GM21390 (cell line): ENCODE measurements at regions not wholly inside any gene's neighbourhood (a gene's known extent, or its start where the extent isn't known, plus 50 kb on each side); places are given as distances from the start of the nearest gene placed in this dataset.
"Not testable (repeated sequence)": the region's sequence is repeated elsewhere in the genome, so short reads cannot be mapped to it uniquely, and the experiment has no call there.

Source experiments
- ATAC-seq: cut with Tn5 transposase; IDR thresholded peaks from one replicate; pipeline ENCODE4 v1.9.1; 2021; ENCODE audit not compliant: unreplicated experiment

DNA sequence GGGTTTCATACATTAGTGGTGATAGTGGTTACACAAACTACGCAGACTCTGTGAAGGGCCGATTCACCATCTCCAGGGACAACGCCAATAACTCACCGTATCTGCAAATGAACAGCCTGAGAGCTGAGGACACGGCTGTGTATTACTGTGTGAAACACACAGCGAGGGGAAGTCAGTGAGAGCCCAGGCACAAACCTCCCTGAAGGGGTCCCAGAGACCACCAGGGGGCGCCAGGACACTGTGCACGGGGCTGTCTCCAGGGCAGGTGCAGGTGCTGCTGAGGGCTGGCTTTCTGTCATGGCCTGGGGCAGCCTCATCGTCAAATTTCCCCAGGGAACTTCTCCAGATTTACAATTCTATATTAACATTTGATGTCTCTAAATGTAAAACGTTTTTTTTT is 184.6 kb upstream of the TP53TG3C start:
- ATAC-seq, result peak; percentile 92

DNA sequence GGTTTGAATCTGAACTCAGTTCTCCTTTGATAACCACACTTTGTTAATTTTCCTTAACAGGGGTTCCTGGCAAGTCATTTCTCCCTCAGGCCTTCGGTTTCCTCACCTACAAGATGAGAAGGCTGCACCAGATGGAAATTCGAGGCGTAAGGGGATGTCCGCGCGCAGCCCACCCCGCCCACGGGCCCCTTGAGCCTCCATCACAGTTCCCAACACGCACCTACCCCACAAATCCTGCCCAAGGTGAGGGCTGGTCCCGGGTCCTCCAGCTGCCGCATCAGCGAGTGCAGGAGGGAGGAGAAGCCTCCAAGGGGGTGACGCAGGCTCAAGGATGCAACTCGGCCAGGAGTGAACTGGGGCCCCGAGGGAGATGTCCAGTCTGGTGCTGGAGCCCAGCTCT is 166.9 kb upstream of the TP53TG3C start:
- not testable (repeated sequence) for ATAC-seq

DNA sequence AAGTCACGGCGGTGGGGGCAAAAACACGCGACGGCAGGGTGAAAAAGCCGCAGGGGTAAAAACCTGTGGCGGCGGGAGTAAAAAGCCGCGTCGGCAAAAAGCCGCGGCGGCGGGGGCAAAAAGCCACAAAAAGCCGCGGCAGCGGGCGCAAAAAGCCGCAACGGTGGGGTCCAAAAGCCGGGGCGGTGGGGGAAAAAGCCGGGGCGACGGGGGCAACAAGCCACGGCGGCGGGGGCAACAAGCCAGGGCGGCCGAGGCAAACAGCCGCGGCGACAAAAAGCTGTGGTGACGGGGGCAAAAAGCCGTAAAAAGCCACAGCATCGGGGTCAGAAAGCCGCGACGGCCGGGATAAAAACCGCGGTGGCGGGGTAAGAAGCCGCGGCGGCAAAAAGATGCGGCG is 166.1 kb upstream of the TP53TG3C start:
- ATAC-seq, result not testable (repeated sequence)

DNA sequence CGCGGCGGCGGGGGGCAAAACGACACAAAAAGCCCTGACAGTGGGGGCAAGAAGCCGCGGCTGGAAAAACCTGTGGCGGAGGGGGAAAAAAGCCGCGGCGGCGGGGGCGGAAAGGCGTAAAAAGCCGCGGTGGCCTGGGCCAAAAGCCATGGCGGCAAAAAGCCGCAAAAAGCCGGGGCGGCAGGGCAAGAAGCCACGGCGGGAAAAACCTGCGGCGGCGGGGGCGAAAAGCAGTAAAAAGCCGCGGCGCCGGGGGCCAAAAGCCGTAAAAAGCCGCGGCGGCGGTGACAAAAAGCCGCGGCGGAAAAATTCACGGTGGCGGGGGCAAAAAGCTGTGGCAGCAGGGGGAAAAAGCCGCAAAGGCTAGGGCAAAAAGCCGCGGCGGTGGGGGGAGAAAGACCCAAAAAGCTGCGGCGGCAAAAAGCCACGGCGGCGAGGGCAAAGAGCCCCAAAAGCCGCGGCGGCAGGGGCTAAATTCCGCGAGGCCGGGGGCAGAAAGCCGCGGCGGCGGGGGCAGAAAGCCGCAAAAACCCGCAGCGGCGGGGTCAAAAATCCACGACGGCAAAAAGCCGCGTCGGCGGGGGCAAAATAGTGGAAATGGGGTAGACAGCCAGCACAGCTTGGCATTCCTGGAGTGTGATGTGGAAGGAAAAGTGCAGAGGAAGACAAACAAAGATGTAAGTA is 165.2 kb upstream of the TP53TG3C start:
- ATAC-seq, result not testable (repeated sequence)

DNA sequence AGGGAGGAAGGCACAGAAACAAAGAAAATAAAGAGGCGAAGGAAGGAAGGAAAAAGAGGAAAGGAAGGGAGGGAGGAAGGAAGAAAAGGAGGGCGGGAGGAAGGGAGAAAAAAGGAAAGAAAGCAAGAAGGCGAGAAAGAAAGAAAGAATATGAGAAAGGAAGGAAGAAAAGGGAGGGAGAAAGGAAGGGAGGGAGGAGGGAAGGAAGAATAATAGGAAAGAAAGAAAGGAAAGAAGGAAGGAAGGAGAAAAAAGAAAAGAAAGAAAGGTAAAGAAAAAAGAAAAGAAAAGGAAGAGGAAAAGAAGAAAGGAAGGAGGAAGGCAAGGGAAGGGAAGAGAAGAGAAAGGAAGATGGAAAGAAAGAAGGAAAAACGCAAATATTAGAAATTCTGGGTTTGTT is 145.2 kb upstream of the TP53TG3C start:
- ATAC-seq, result not testable (repeated sequence)

DNA sequence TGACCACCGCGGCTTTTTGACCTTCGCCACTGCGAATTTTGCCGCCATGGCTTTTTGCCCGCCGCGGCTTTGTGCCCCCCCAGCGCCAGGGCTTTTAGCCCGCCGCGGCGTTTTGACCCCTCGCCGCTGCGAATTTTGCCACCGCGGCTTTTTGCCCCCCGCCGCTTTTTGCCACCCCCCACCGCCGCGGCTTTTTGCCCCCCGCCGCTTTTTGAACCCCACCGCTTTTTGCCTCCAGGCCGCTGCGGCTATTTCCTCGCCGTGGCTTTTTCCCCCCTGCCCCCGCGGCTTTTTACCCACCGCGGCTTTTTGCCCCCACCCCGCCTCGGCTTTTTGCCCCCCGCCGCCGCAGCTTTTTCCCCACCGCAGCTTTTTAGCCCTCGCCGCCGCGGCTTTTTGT is 134.8 kb upstream of the TP53TG3C start:
- no peak for ATAC-seq

DNA sequence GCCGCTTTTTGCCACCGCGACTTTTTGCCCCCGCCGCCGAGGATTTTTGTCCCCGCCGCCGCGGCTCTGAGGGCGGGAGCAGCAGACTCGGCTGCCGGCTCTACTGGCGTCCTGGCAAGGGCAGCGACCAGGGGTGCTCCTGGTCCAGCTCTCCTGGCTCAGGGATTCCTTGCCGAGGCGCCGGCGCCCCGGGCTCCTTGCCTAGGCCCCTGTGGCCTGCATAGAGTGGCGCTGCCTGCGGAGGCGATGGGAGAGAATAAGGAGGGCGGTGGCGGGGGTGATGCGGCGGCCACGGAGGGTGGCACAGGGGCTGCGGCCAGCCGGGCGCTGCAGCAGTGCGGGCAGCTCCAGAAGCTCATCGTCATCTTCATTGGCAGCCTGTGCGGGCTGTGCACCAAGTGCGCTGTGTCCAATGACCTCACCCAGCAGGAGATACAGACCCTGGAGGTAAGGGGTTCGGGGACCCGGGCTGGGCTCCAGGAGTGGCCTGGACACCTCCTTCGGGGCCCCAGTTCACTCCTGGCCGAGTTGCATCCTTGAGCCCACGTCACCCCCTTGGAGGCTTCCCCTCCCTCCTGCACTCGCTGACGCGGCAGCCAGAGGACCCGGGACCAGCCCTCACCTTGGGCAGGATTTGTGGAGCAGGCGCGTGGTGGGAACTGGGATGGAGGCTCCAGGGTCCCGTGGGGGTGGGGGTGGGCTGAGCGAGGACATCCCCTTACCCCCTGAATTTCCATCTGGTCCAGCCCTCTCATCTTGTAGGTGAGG is 134.2 kb upstream of the TP53TG3C start:
- ATAC-seq, result not testable (repeated sequence)

DNA sequence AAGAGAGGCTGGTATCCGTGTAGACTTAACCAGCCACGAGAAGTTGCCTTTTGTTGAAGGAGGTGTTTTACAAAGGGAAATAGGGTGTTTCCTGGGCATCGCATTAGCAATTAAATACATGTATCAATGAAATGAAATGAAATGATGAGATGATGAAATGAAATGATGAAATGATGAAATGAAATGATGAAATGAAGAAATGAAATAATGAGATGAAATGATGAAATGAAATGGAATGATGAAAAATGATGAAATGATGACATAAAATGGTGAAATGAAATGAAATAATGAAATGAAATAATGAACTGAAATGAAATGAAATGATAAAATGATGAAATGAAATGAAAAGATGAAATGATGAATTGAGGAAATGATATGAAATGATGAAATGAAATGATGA is 131.3 kb upstream of the TP53TG3C start:
- not testable (repeated sequence) for ATAC-seq

DNA sequence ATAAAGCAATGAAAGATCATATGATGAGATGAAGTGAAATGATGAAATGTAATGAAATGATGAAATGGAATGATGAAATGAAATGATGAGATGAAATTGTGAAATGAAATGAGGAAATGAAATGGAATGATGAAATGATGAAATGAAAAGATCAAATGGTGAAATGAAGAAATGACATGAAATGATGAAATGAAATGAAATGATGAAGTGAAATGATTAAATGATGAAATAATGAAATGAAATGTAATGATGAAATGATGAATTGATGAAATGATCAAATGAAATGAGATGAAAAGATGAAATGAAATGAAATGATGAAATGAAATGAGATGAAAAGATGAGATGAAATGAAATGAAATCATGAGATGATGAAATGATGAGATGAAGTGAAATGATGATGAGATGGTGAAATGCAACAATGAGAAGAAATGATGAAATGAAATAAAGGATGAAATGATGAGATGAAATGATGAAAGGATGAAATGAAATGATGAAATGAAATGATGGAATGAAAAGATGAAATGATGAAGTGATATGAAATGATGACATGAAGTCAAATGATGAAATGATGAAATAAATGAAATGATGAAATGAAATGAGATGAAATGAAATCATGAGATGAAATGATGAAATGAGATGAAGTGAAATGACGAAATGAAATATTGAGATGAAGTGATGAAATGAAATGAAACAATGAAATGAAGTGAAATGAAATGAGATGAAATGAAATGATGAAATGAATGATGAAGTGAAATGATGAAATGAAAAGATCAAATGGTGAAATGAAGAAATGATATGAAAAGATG is 130.5 kb upstream of the TP53TG3C start:
- ATAC-seq, result not testable (repeated sequence)

DNA sequence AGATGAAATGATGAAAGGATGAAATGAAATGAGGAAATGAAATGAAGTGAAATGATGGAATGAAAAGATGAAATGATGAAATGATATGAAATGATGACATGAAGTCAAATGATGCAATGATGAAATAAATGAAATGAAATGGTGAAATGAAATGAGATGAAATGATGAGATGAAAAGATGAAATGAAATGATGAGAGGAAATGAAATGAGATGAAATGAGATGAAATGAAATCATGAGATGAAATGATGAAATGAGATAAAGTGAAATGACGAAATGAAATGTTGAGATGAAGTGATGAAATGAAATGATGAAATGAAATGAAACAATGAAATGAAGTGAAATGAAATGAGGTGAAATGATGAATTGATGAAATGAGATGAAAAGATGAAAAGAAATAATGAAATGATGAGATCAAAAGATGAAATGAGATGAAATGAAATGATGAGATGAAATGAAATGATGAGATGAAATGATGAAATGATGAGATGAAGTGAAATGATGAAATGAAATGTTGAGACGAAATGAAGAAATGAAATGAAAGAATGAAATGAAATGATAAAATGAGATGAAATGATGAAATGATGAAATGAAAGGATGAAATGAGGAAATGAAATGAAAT is 129.5 kb upstream of the TP53TG3C start:
- ATAC-seq, result not testable (repeated sequence)
